NK-92 (cell line): ENCODE measurements at regions not wholly inside any gene's neighbourhood (a gene's known extent, or its start where the extent isn't known, plus 50 kb on each side); places are given as distances from the start of the nearest gene placed in this dataset.

Source experiments
- DNase-seq: peaks from one replicate; lab custom pipeline; 2025; ENCODE audit not compliant: unreplicated experiment; lab: John Stamatoyannopoulos, UW

- DNase-seq, result no peak
Measured at GRCh38 chr22:49492741-49493251, 334.9 kb downstream of the BRD1 start.

- no peak for DNase-seq
Measured at GRCh38 chr22:49492308-49492707, 335.4 kb downstream of the BRD1 start.

- no peak for DNase-seq
Measured at GRCh38 chr22:49491726-49492125, 335.9 kb downstream of the BRD1 start.

GRCh38 chr22:49491221-49491635 lies 336.4 kb downstream of the BRD1 start:
- DNase-seq, result no peak

- DNase-seq, result no peak
Measured at GRCh38 chr22:49490692-49491091, 337.0 kb downstream of the BRD1 start.

GRCh38 chr22:49489821-49490220 lies 337.9 kb downstream of the BRD1 start:
- DNase-seq, result no peak

- no peak for DNase-seq
Measured at GRCh38 chr22:49488943-49489342, 338.7 kb downstream of the BRD1 start.

- no peak for DNase-seq
Measured at GRCh38 chr22:49487950-49488349, 339.7 kb downstream of the BRD1 start.

GRCh38 chr22:49486225-49486624 lies 341.4 kb downstream of the BRD1 start:
- no peak for DNase-seq

- DNase-seq, result no peak
Measured at GRCh38 chr22:49483946-49484345, 343.7 kb downstream of the BRD1 start.

- DNase-seq, result no peak
Measured at GRCh38 chr22:49483281-49483870, 344.3 kb downstream of the BRD1 start.

- DNase-seq, result no peak
Measured at GRCh38 chr22:49482811-49483210, 344.9 kb downstream of the BRD1 start.

GRCh38 chr22:49481659-49482399 lies 345.8 kb downstream of the BRD1 start:
- no peak for DNase-seq

- no peak for DNase-seq
Measured at GRCh38 chr22:49480896-49481658, 346.6 kb downstream of the BRD1 start.

GRCh38 chr22:49480331-49480730 lies 347.3 kb downstream of the BRD1 start:
- DNase-seq, result no peak

- no peak for DNase-seq
Measured at GRCh38 chr22:49479566-49479965, 348.1 kb downstream of the BRD1 start.

GRCh38 chr22:49476800-49477400 lies 350.8 kb downstream of the BRD1 start:
- no peak for DNase-seq

- no peak for DNase-seq
Measured at GRCh38 chr22:49476176-49476575, 351.5 kb downstream of the BRD1 start.

- no peak for DNase-seq
Measured at GRCh38 chr22:49475253-49475652, 352.4 kb downstream of the BRD1 start.

GRCh38 chr22:49473286-49473685 lies 354.4 kb downstream of the BRD1 start:
- no peak for DNase-seq

- no peak for DNase-seq
Measured at GRCh38 chr22:49470741-49471503, 356.8 kb downstream of the BRD1 start.
